GM18505 (cell line): ENCODE measurements at regions not wholly inside any gene's neighbourhood (a gene's known extent, or its start where the extent isn't known, plus 50 kb on each side); places are given as distances from the start of the nearest gene placed in this dataset.
A peak's percentile ranks its signal among the peaks of the same experiment; 100 is the strongest.

Experiments used
- ATAC-seq: cut with Tn5 transposase; IDR thresholded peaks from one replicate; pipeline ENCODE4 v1.9.1; 2021; ENCODE audit not compliant: unreplicated experiment
- POLR2A ChIP-seq: IDR thresholded peaks from 4 replicates; pipeline ENCODE4 v1.6.1; 2011; ENCODE audit warnings: borderline replicate concordance; ENCODE audit not compliant: insufficient read depth, insufficient read length; ENCODE audit errors: extremely low read depth

DNA sequence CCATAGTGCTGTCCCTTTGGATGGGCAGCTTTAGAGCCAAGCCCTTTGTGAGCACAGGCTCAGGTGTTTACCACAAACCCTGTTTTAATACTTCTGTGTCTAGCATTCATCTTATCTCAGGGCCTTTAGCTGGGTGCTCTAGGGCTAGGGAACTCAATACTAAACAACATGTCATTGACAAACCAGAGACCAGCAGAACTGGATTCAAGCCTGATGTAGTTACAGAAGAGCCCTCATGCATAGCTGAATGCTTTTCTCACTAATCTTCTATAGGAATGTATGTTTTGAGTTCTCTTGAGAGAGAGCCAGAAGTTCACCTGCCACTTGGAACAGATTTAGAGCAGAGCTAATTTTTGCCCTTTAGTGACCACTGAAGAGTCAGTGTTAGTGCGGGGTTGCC lies 142.6 kb downstream of the DCK start:
- no peak for ATAC-seq
- no peak for TF ChIP-seq POLR2A

DNA sequence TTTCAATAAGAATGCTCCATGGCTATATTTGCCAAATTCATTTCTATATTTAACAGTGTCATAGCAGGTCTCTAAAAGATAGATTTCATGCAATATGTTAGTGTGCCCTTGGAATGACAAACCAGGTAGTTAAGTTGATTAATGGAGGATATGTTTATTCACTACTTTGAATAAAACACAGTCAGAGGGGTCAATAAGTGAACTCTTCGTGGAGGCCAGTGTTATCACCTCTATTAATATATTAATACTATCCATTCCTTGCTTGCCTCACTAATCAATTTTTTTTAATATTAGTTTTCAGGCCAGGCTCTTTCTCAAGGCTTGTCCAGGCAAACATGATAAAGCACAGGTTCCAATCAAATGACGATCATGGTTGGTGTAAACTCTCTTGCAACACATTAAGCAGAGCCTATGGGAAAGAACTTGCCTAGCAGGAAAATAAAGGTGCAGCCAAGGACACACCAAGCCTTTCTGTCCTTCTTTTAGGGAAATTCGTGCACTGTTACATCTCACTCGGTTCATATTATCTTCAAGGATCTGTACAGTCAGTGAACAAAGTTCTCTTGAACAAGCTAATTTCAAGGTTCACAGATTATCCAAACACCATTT lies 144.7 kb downstream of the DCK start:
- no peak for TF ChIP-seq POLR2A

DNA sequence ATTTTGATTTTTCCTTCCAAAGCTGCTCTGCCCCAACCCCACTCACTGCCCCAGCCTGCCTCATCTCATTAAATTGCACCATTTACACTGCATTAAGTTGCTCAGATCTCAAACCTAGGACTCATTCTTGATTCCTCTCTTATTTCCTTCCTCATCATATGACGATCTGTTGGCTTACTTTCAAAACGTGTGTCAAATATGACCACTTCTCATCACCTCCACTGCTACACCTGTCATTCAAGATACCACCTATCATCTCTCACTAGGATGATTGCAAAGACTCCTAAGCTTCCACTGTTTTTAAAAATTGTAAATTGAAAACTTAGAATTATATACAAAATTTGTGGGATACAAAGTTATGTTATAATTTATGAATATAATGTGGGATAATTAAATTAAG lies 147.1 kb downstream of the DCK start:
- ATAC-seq: no peak
- no peak for TF ChIP-seq POLR2A

More for the DNA sequence above, 144.7 kb downstream of the DCK start:
- ATAC-seq: no peak

DNA sequence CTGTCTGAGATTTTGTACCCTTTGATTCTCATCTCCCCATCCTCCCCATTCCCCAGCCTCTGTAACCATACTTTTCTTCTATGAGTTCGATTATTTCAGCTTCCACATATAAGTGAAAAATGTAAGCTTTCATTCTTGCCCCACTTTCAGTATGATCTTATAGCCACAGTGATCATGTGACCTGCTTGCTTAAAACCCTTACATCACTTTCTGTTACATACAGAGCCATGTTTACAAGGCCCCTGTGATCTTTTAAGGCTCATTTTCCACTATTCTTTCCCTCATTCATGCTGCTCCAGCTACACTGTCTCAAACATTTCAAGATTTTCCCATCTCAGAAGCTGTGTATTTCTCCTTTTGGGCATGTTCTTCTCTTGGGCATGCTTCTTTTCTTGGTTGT lies 147.7 kb downstream of the DCK start:
- TF ChIP-seq POLR2A: no peak
- ATAC-seq: no peak

DNA sequence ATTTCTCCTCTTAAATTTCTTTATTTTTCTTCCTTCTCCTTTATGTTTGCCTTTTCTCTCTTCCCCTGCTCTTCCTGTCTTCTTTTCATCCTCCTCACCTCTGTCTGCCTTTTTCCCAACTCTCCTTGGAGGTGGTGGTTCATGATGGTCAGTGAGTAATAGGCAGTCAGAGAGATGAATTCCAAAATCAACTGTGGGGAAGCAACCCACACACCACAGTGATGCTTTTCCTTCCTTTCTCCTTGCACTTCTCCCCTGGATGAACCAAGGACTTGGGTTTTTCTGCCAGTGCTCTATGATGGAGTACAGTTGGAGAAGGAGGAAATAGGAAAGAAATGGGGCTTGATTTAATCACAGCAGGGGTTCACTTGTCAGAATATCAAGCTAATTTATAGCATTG lies 153.8 kb downstream of the DCK start:
- ATAC-seq: no peak
- TF ChIP-seq POLR2A: no peak

DNA sequence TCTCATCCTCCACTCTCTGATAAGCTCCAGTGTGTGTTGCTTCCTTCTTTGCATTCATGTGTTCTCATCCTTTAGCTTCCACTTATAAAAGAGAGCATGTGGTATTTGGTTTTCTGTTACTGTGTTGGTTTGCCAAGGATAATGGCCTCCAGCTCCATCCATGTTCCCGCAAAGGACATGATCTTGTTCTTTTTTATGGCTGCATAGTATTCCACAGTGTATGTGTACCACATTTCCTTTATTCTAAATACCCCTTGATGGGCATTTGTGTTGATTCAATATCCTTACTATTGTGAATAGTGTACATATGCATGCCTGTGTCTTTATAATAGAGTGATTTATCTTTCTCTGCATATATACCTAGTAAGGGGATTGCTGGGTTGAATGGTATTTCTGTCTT lies 155.1 kb downstream of the DCK start:
- no peak for ATAC-seq
- no peak for TF ChIP-seq POLR2A

DNA sequence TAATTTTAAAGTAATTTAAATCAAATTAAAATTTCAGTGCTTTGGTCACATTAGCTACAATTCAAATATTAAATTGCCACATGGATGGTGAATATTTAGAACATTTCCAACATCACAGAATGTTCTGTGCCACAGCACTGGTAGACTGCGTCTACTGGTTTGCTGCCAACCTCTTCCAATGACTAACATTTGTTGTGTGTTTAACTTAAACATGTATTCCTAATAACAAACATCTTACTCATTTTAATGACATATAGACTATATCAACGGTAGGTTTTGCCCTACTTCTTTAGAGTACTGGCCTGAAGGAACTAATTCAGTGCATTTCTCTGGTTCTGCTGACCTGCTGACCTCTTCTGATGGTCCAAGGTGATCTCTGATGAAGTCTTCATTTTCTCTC lies 157.6 kb downstream of the DCK start:
- ATAC-seq: no peak
- no peak for TF ChIP-seq POLR2A

DNA sequence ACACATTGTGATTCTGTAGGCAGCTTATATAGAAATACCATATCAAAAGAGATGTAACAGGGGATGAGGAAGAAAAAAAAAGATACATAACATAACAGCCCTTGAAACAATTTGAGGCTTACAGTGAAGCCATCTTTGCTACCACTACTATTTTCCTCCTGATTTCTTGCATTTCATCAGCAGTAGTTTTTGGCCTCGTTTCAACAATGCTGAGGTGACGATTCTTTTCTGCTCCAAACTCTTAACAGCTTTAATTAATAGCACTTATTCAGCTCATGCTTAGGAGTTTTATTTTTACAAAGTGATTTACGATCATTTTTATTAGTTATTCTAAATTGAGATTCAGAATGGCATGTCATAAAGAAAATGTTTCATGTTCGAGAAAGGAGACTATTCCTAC lies 163.2 kb downstream of the DCK start:
- no peak for ATAC-seq
- no peak for TF ChIP-seq POLR2A

DNA sequence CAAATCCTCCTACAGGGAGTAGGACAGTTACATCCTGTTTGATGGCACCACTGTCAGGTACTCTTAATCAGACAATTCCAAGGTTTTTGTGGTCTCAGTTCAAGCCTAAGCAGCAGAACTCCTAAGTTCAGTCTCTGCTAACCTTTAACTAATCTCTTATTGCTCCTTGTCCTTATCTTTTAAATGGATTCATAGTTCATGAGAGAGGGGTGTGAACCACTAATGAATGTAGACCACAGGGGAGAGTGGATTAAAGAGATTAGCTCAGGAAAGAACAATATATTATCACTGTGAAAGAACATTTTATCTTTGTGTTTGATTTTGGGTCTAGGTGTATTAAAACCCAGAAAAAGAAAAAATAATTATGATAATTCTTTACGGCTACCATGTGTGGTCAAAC lies 168.9 kb downstream of the DCK start:
- TF ChIP-seq POLR2A: no peak
- ATAC-seq: no peak

DNA sequence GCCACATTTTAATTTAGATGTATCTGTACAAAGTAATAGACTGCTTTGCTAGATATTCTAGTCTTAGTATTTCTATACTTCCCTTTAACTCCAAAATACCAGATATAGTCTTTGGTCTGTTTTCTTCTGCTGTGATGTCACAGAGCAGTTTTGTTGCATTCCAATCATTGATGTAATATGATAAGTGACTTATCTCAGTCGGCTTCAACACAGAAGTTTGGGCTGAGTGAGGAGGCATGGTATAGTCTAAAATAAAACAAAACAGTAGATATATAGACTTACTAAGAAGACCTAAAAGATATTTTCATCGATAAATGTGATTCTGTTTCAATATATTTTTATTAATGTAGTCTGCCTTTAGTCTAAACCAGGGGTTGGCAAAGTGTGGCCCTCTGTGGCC lies 169.9 kb downstream of the DCK start:
- TF ChIP-seq POLR2A: no peak
- ATAC-seq: no peak

DNA sequence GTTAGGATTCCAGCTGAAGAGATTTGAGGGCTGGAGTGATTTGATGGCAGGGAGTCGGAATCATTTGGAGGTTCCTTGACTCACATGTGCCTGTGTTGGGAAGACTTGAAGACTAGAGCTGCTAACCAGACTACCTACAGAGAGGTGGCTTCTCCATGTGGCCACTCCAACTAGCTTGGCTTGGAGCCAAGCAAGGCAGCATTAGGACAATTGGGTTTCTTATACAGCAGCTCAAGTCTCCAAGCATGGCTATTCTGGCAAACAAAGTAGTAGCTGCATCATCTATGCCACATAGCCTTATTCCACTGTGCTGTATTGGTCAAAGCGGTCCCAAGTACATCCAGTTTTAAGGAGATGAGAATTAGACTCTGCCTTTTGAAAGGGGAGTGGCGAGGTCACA lies 171.7 kb upstream of the SLC4A4 start:
- no peak for TF ChIP-seq POLR2A
- ATAC-seq: no peak

DNA sequence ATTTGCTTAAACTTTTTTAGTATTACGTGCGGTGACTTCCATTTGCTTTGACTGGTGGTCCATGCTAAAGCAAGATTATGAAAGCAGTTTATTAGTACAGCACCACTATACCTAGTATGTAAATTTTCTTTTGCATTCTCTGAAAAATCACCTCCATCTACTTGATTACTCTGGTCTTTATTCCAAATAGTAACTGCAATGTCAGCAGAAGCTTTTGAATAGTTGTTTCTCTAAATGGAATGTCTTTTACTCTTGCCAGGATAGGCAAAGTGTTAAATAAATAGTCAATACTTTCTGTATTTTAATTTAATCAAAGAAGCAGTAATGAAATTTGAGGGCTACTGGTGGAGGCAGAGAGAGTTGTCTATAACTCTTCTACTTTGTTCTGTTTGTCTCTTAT lies 167.2 kb upstream of the SLC4A4 start:
- TF ChIP-seq POLR2A: no peak
- ATAC-seq: no peak

DNA sequence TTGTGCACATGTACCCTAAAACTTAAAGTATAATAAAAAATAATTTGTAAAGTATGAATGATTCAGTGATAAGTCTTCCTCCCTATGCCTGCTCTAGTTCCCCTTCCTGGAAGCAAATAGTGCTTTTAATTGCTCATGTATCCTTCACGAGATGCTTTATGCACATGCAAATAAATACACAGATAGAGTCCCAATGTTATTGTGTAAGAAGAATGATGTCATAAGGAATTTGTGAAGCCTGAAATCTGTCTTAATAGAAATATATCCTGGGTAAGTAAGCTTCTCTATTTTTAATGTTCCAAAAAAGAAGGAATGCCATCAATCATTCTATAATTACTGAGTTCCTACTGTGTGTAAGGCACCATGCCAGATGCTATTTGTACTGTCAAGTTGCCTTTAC lies 157.5 kb upstream of the SLC4A4 start:
- no peak for ATAC-seq
- TF ChIP-seq POLR2A: no peak

DNA sequence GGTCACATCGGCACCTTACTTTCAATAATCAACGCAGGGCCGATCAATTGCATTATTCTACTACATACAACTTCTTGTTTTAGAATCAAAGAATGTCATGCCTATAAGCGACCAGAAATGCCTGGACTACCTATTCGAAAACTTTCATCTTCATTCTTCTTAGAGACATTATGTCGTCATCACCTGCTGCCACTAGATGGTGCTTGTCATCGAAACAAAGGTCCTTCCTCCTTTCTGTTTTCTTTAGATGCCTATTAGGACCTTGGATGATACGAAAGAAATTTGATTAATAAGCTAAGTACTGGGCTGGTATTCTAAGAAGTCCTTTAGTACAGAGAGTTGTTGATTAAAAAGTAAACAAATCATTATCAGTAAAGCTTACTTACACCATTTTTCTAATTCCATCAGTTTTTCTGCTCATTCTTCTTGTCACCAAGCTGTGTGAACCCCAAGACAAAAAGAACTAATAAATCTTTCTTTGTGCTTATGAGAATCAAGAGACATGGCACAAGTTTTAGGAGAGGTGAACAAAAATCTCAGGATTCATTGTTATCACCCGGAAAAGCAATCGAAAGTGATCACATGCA lies 154.5 kb upstream of the SLC4A4 start:
- TF ChIP-seq POLR2A: no peak
- peak; percentile 77 for ATAC-seq

DNA sequence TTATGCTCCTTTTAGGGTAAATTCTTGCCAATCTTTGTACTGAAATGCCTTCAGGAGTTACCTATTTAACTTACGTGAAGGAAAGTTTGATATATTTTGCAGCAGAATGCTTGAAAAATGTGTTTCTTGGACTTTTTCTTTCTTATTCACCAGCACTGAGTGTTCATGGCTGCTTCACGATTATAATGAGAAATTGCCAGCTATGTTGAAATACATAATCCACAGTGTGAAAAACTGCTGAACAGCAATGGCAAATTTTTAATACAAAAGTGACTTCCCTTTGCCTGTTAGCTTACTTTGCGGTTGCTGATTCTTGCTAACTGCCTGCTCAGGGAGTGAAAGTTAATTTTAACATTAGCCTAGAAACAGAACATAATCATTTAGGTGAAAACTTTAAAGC lies 153.8 kb upstream of the SLC4A4 start:
- no peak for ATAC-seq
- no peak for TF ChIP-seq POLR2A
